ENCODE measurements at regions not wholly inside any gene's neighbourhood (a gene's known extent, or its start where the extent isn't known, plus 50 kb on each side); places are given as distances from the start of the nearest gene placed in this dataset.

- TF ChIP-seq, protein P1, sequence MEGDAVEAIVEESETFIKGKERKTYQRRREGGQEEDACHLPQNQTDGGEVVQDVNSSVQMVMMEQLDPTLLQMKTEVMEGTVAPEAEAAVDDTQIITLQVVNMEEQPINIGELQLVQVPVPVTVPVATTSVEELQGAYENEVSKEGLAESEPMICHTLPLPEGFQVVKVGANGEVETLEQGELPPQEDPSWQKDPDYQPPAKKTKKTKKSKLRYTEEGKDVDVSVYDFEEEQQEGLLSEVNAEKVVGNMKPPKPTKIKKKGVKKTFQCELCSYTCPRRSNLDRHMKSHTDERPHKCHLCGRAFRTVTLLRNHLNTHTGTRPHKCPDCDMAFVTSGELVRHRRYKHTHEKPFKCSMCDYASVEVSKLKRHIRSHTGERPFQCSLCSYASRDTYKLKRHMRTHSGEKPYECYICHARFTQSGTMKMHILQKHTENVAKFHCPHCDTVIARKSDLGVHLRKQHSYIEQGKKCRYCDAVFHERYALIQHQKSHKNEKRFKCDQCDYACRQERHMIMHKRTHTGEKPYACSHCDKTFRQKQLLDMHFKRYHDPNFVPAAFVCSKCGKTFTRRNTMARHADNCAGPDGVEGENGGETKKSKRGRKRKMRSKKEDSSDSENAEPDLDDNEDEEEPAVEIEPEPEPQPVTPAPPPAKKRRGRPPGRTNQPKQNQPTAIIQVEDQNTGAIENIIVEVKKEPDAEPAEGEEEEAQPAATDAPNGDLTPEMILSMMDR (IDR thresholded peaks at IDR 0.05): no peak
- TF ChIP-seq POLR2A (IDR thresholded peaks at IDR 0.05): no peak
These were observed 922.7 kb upstream of the CHAC2 start for GRCh38 chr2:52844701-52845423.
